ENCODE measurements at regions not wholly inside any gene's neighbourhood (a gene's known extent, or its start where the extent isn't known, plus 50 kb on each side); places are given as distances from the start of the nearest gene placed in this dataset.

DNA sequence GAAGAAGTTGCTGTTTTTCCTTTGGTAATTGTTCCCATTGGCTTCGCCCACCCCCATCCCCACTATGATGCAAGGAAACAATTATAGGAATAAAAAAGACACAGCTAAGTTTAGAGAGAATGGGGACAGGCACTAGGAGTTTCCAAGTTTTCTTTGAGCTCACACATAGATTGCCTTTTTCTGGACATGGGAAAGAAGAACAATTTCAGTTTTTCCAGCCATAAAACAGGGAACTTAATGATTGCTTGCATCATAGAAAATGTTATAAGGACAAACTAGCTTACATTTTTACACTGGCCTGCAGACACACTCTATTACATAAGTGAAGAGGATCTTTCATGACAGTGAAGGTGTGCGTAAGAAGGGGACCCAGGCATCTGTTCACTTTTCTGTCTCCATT is 142.3 kb upstream of the ZFHX3 start:
- no peak overlapping the region for H2BK12ac ChIP-seq (ENCODE audit: low read depth, low read length)
- H3K79me1 ChIP-seq (ENCODE audit: low read depth, low read length), result no peaks in the 10 kb centered on the region
- no peak overlapping the region for H3K18ac ChIP-seq (ENCODE audit: extremely low read depth, low read length)
- H2BK20ac ChIP-seq (ENCODE audit: low read length), result no peak overlapping the region
- no peak overlapping the region for H2BK5ac ChIP-seq (ENCODE audit: low read depth, low read length)
- FAIRE-seq (no peak), DNase-seq (ENCODE audit: low read depth in 1 of 2, low spot score in 2 of 2) (no peak)
- H3K27ac ChIP-seq (ENCODE audit: low read depth, low read length), result no peak overlapping the region
- H2AFZ ChIP-seq (ENCODE audit: low read length), result no peak overlapping the region
- no peak overlapping the region for H3K23ac ChIP-seq (ENCODE audit: insufficient read length)
- H3K4ac ChIP-seq (replicated peaks; ENCODE audit: insufficient read length, low read depth, low read length), result no peak overlapping the region
- 87% methylated on average over 2 of the region's 2 CpGs; no CpG with 5 or more reads in 1 of the 2 experiments for WGBS, 2 experiments (ENCODE audit: extremely low coverage in 1 of 2, insufficient coverage in 1 of 2, insufficient read length in 1 of 2, insufficient replicate concordance in 2 of 2, low coverage in 1 of 2, low lambda C conversion rate in 2 of 2, missing lambda C conversion rate in 1 of 2)
- H3K14ac ChIP-seq (ENCODE audit: insufficient read length), result no peak overlapping the region
- peaks cover 0 to 6% (median 0%) of the 10 kb centered on the region in 4 experiments; a peak in 2 of 7 replicates for H3K27me3 ChIP-seq (replicated peaks in 1 of 4; ENCODE audit: control insufficient read depth in 3 of 4, extremely low read depth in 1 of 4, insufficient read depth in 3 of 4, low read length in 3 of 4)
- H3K9me3 ChIP-seq (ENCODE audit: insufficient read depth in 2 of 2, low read depth in 1 of 2, low read length in 1 of 2), result peaks cover 0 to 4% of the 10 kb centered on the region in 2 experiments; a peak in 1 of 4 replicates
- ChIA-PET POLR2A (ENCODE audit: partially characterized antibody) (interaction anchor here (0.6 kb wide), 1 partner anchor 508 kb away, joined by 5 read pairs; no protein-coding TSS in a partner anchor), CTCF (ENCODE audit: partially characterized antibody) (interaction anchor here (0.8 to 1.5 kb wide), 3 partner anchors 9 to 14 kb away, joined by 4 to 6 read pairs (median 5); no protein-coding TSS in a partner anchor)
- H3K4me1 ChIP-seq (replicated peaks in 1 of 4; ENCODE audit: control insufficient read depth in 3 of 4, insufficient read depth in 4 of 4, low read length in 3 of 4), result no peaks in the 10 kb centered on the region; a peak in 1 of 7 replicates
- no peaks in the 10 kb centered on the region for H4K20me1 ChIP-seq (replicated peaks in 1 of 2; ENCODE audit: control insufficient read depth in 1 of 2, insufficient read depth in 2 of 2, low read length in 2 of 2)
- H2BK15ac ChIP-seq (ENCODE audit: low read length), result no peak overlapping the region
- no peak overlapping the region for H3K4me2 ChIP-seq (ENCODE audit: insufficient read depth in 1 of 2, low read depth in 2 of 2, low read length in 2 of 2)
- H3K56ac ChIP-seq (replicated peaks; ENCODE audit: insufficient read length, low read depth, low read length), result no peak overlapping the region
- no peak overlapping the region for H3K9ac ChIP-seq (replicated peaks in 1 of 4; ENCODE audit: extremely low read depth in 1 of 4, low read depth in 3 of 4, low read length in 3 of 4)
- no peak overlapping the region for H4K8ac ChIP-seq (ENCODE audit: extremely low read depth, insufficient read depth, low read length)
- no peaks in the 10 kb centered on the region for H3K36me3 ChIP-seq (ENCODE audit: control insufficient read depth in 2 of 4, insufficient read depth in 4 of 4, low read length in 3 of 4)
- H2AK5ac ChIP-seq (ENCODE audit: low read depth, low read length), result no peak overlapping the region
- H4K5ac ChIP-seq (ENCODE audit: insufficient read length, low read depth, low read length), result no peak overlapping the region
- H4K91ac ChIP-seq (replicated peaks; ENCODE audit: insufficient read length, low read length), result no peak overlapping the region
- no peaks in the 10 kb centered on the region for H3K23me2 ChIP-seq (ENCODE audit: low read depth, low read length)
- no peaks in the 10 kb centered on the region for H3K79me2 ChIP-seq (ENCODE audit: control insufficient read depth in 1 of 2, insufficient read depth in 2 of 2, low read length in 2 of 2)
- no peak overlapping the region for H2BK120ac ChIP-seq (replicated peaks; ENCODE audit: low read depth, low read length)
- TF ChIP-seq SAP30 (IDR thresholded peaks at IDR 0.05; ENCODE audit: insufficient read depth, insufficient replicate concordance, low read length) (no peak), CEBPB (IDR thresholded peaks at IDR 0.05; ENCODE audit: low read depth, low read length) (no peak), TAF7 (optimal IDR thresholded peaks at IDR 0.05; ENCODE audit: borderline replicate concordance, low read depth, low read length) (no peak), SP2 (IDR thresholded peaks at IDR 0.05; ENCODE audit: low read length) (no peak), TEAD4 (IDR thresholded peaks at IDR 0.05; ENCODE audit: low read depth, low read length) (no peak), FOSL1 (IDR thresholded peaks at IDR 0.05; ENCODE audit: insufficient read depth, low read depth, low read length) (no peak), POU5F1 (IDR thresholded peaks at IDR 0.05; ENCODE audit: low read depth, low read length) (no peak), SIRT6 (IDR thresholded peaks at IDR 0.05; ENCODE audit: low read length) (no peak), SUZ12 (IDR thresholded peaks at IDR 0.05; ENCODE audit: low read length) (no peak), KDM1A (IDR thresholded peaks at IDR 0.05; ENCODE audit: borderline replicate concordance, low read length) (no peak), CREB1 (IDR thresholded peaks at IDR 0.05) (no peak), PHF8 (conservative IDR thresholded peaks at IDR 0.05; ENCODE audit: low read depth, low read length) (no peak), BCL11A (IDR thresholded peaks at IDR 0.05; ENCODE audit: low read depth in 2 of 2, low read length in 2 of 2) (no peak)
- TF ChIP-seq, protein P1, sequence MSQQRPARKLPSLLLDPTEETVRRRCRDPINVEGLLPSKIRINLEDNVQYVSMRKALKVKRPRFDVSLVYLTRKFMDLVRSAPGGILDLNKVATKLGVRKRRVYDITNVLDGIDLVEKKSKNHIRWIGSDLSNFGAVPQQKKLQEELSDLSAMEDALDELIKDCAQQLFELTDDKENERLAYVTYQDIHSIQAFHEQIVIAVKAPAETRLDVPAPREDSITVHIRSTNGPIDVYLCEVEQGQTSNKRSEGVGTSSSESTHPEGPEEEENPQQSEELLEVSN (IDR thresholded peaks at IDR 0.05), result no peak
- TF ChIP-seq, protein P2, sequence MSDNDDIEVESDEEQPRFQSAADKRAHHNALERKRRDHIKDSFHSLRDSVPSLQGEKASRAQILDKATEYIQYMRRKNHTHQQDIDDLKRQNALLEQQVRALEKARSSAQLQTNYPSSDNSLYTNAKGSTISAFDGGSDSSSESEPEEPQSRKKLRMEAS (IDR thresholded peaks at IDR 0.05), result no peak
- H3K4me3 ChIP-seq (ENCODE audit: extremely low read depth in 1 of 4, insufficient read depth in 2 of 4, low read depth in 3 of 4, low read length in 4 of 4), result no peak overlapping the region

Data from H1 (cell line).